Endothelial cell of umbilical vein (primary cell): ENCODE measurements at regions not wholly inside any gene's neighbourhood (a gene's known extent, or its start where the extent isn't known, plus 50 kb on each side); places are given as distances from the start of the nearest gene placed in this dataset. TPM values are rescaled to one million over a fixed set of nuclear protein-coding genes. Genes with fewer than 3 reads are reported as not detected.

ENCODE experiments used
- BruUV-seq: library from RNA; stranded (reverse); fragments of 400-500 nt; replicated peaks from 2 replicates; lab custom pipeline; 2021; lab: Mats Ljungman, UMichigan
- CTCF ChIA-PET: fragments of 300-600, 350-600 bp; sonication (Branson Sonifier 250); formaldehyde crosslinking; loops from one replicate; lab custom pipeline; 2021; ENCODE audit warnings: antibody characterized with exemption, inconsistent platforms; lab: Charles Lee
- POLR2A ChIA-PET: fragments of 300-600, 350-600 bp; sonication (Branson Sonifier 250); formaldehyde crosslinking; loops from one replicate; lab custom pipeline; 2021; ENCODE audit warnings: antibody characterized with exemption, inconsistent platforms; lab: Charles Lee
- DNase-seq: peaks from one replicate; pipeline ENCODE4 v3.0.0-alpha.2; 2011; ENCODE audit warnings: low read depth, low spot score
- FAIRE-seq: peaks from 2 replicates; lab custom pipeline; 2011; peaks lifted over from hg19 to GRCh38; lab: Jason Lieb, UNC
- H2AFZ ChIP-seq: 2 replicates; pipeline ENCODE4 v1.6.0; 2012; ENCODE audit warnings: low read depth, low read length, control low read depth, inconsistent platforms
- H3K27ac ChIP-seq: 2 replicates; pipeline ENCODE4 v1.5.1; 2011; ENCODE audit warnings: low read depth, mild to moderate bottlenecking, control low read depth, low read length, moderate library complexity; ENCODE audit not compliant: insufficient read depth
- H3K27me3 ChIP-seq, 2 experiments: 2 replicates each; pipeline versions ENCODE4 v1.6.0 to v1.6.1; 2011; ENCODE audit warnings: low read length in 2 of 2, mixed read lengths in 1 of 2; ENCODE audit not compliant: control insufficient read depth in 2 of 2, insufficient read depth in 2 of 2
- H3K36me3 ChIP-seq, 2 experiments: 2 replicates in 1 of 2; 3 replicates in 1 of 2; pipeline ENCODE4 v1.5.1; 2011; ENCODE audit warnings: low read length in 2 of 2, mild to moderate bottlenecking in 1 of 2, moderate library complexity in 1 of 2; ENCODE audit not compliant: control insufficient read depth in 2 of 2, insufficient read depth in 2 of 2; ENCODE audit errors: extremely low read depth in 1 of 2
- H3K4me1 ChIP-seq: 3 replicates; pipeline ENCODE4 v1.5.1; 2011; ENCODE audit warnings: mild to moderate bottlenecking, low read length; ENCODE audit not compliant: control insufficient read depth, insufficient read depth; ENCODE audit errors: extremely low read depth
- H3K4me2 ChIP-seq: 2 replicates; pipeline ENCODE4 v1.6.1; 2011; ENCODE audit warnings: low read length, control low read depth, mixed read lengths; ENCODE audit not compliant: insufficient read depth
- H3K4me3 ChIP-seq, 3 experiments: fragments of 200-600 bp in 1 of 3; sonication (generic), shearing (Covaris generic) in 1 of 3; replicated peaks in 1 of 3; 2 replicates each; pipeline ENCODE4 v1.5.1; 2011 to 2016; ENCODE audit warnings: control low read depth in 3 of 3, low read length in 3 of 3, mild to moderate bottlenecking in 2 of 3, inconsistent platforms in 1 of 3, low read depth in 1 of 3, moderate library complexity in 1 of 3; ENCODE audit not compliant: insufficient read depth in 1 of 3
- H3K79me2 ChIP-seq: 2 replicates; pipeline ENCODE4 v1.6.0; 2012; ENCODE audit warnings: low read length, inconsistent platforms; ENCODE audit not compliant: control insufficient read depth, insufficient read depth
- H3K9ac ChIP-seq: replicated peaks from 2 replicates; pipeline ENCODE3; 2011; ENCODE audit warnings: low read length, control low read depth; ENCODE audit not compliant: insufficient read depth; ENCODE audit errors: extremely low read depth
- H3K9me1 ChIP-seq: replicated peaks from 3 replicates; pipeline ENCODE4 v1.6.0; 2011; ENCODE audit warnings: mild to moderate bottlenecking, low read length; ENCODE audit not compliant: control insufficient read depth, insufficient read depth; ENCODE audit errors: extremely low read depth
- H3K9me3 ChIP-seq: replicated peaks from 2 replicates; pipeline ENCODE4 v1.5.1; 2012; ENCODE audit warnings: low read length, inconsistent platforms; ENCODE audit not compliant: control insufficient read depth, insufficient read depth
- H4K20me1 ChIP-seq: replicated peaks from 2 replicates; pipeline ENCODE3; 2011; ENCODE audit warnings: mild to moderate bottlenecking, low read length; ENCODE audit not compliant: control insufficient read depth, insufficient read depth; ENCODE audit errors: extremely low read depth
- FOS ChIP-seq: IDR thresholded peaks from 2 replicates; pipeline ENCODE4 v1.6.1; 2011; ENCODE audit warnings: mild to moderate bottlenecking, low read length, moderate library complexity, borderline replicate concordance; ENCODE audit not compliant: insufficient read depth
- GATA2 ChIP-seq: IDR thresholded peaks from 2 replicates; pipeline ENCODE4 v1.7.0; 2011; ENCODE audit warnings: low read depth, mild to moderate bottlenecking, moderate library complexity, mixed read lengths, low read length; ENCODE audit not compliant: insufficient read length, insufficient read depth
- JUN ChIP-seq: IDR thresholded peaks from 2 replicates; pipeline ENCODE4 v1.6.1; 2011; ENCODE audit warnings: borderline replicate concordance, low read depth; ENCODE audit not compliant: insufficient read length, insufficient read depth
- dilution Hi-C: fragments of 300-500 bp; cut with MboI; formaldehyde crosslinking; loops from one replicate; pipeline ENCODE4 v1.15.0; 2019; ENCODE audit warnings: low sequenced_read_pairs; ENCODE audit not compliant: extremely low pct_ligation_motif_present
- intact Hi-C: fragments of 100-400 bp; cut with micrococcal nuclease; formaldehyde crosslinking; loops from one replicate; pipeline ENCODE4 v1.10.0; 2022
- small RNA-seq: library from RNA; depleted of rRNA; stranded (forward); fragments of <200 nt; gene quantifications from one replicate; pipeline ENCODE3, GENCODE V24; 2012; ENCODE audit warnings: low replicate concordance, low read depth; ENCODE audit not compliant: insufficient read depth, insufficient read length

DNA sequence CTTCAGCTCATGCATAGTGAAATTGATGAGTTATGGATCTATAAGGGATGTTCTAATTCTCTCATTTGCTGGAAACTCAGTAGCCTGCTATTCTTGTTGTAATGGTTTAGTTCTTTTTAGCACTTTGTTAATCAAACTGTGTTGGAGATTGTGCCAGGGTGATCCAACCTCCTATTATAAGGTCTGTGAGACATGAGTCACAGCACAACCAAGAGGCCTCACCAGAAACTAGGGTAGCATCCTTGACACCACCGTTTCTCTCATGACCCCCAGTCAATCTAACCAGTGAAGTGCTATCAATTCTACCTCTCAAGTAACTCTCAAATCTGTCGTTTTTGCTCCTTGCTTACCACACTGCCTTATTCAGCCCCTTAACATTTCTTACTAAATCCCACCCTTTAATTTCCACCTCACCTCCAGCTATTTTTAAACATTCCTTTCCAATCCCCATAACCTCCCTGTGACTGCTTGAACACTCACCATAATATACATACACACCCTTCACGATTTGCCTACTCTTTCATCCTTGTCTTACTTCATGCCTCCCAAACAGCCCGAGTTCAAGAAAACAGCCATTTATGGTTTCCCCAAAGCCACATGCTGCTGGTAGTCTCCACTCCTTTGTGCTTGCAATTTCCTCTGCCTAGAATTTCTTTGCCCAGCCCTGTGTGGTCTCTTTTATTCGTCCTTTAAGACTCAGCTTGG is 53.9 kb upstream of the NUDT4 start:
- TF ChIP-seq FOS (peak; percentile 31), GATA2 (no peak)
- intact Hi-C loops (no loop called here), dilution Hi-C loops (no loop called here)
- Histone ChIP-seq H3K27me3 (no peaks in the 10 kb centered on the region), H4K20me1 (no peaks in the 10 kb centered on the region), H3K9me3 (no peaks in the 10 kb centered on the region), H3K9ac (no peak overlapping the region), H3K4me2 (no peak overlapping the region), H3K9me1 (no peaks in the 10 kb centered on the region), H3K27ac (no peak overlapping the region), H2AFZ (no peak overlapping the region), H3K4me3 (no peak overlapping the region), H3K36me3 (no peaks in the 10 kb centered on the region), H3K79me2 (no peaks in the 10 kb centered on the region), H3K4me1 (peaks cover 4% of the 10 kb centered on the region)
- BruUV-seq = no TSS peak
- POLR2A ChIA-PET = no interaction called here
- FAIRE-seq = no peak
- CTCF ChIA-PET = no interaction called here
- no peak for DNase-seq

DNA sequence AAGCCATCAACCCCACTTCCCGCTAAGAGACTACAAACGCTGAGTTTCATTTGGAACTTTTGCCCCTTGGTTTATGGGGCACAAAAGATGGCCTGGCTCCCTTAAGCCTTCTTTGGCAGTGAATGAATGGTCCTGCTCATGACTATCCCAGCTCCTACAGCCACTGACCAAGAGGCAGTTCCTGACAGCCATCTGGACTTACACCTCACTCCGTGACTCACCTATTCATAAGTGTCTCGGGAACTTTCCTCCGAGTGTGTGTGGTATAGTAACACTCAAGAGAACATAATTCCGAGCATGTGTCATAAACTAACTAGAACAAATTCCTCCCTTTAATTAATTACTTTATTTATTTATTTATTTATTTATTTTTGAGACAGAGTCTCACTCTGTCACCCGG is 51.9 kb upstream of the NUDT4 start:
- POLR2A ChIA-PET = no interaction called here
- CTCF ChIA-PET = no interaction called here
- no TSS peak for BruUV-seq

More for the DNA sequence above, 51.9 kb upstream of the NUDT4 start:
- Histone ChIP-seq H3K36me3 (no peaks in the 10 kb centered on the region), H3K27me3 (no peaks in the 10 kb centered on the region), H3K27ac (no peak overlapping the region), H3K9me1 (no peaks in the 10 kb centered on the region), H3K4me3 (no peak overlapping the region), H3K4me1 (peaks cover 4% of the 10 kb centered on the region), H3K4me2 (no peak overlapping the region), H2AFZ (no peak overlapping the region), H3K9ac (no peak overlapping the region), H3K79me2 (no peaks in the 10 kb centered on the region), H3K9me3 (no peaks in the 10 kb centered on the region), H4K20me1 (no peaks in the 10 kb centered on the region)
- DNase-seq = no peak
- FAIRE-seq = no peak
- dilution Hi-C loops = no loop called here
- intact Hi-C loops = no loop called here
- no peak for TF ChIP-seq JUN
- TF ChIP-seq FOS = peak; percentile 44

Small RNA genes in the stretch of these regions (small RNA-seq; reads per million reads assigned to genes)
- gene RF00019 (not detected), gene RF00284 (not detected), gene RPL41P5 (not detected)
